ENCODE measurements at regions not wholly inside any gene's neighbourhood (a gene's known extent, or its start where the extent isn't known, plus 50 kb on each side); places are given as distances from the start of the nearest gene placed in this dataset.
"Not testable (repeated sequence)": the region's sequence is repeated elsewhere in the genome, so short reads cannot be mapped to it uniquely, and the experiment has no call there.

DNA sequence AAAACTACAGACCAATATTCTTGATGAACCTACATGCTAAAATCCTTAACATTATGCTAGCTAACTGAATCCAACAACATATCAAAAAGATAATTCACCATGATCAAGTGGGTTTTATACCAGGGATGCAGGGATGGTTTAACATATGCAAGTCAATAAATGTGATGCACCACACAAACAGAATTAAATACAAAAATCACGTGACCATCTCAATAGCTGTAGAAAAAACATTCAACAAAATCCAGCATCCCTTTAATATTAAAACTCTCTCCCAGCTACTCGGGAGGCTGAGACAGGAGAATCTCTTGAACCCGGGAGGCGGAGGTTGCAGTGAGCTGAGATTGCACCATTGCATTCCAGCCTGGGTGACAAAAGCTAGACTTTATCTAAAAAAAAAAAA, 1056.8 kb downstream of the TSN start:
- TF ChIP-seq POLR2A (IDR thresholded peaks at IDR 0.05; ENCODE audit: low read length); GATA1 (IDR thresholded peaks at IDR 0.05; ENCODE audit: low read depth, low read length): not testable (repeated sequence)
